AG04450 (cell line): ENCODE measurements at regions not wholly inside any gene's neighbourhood (a gene's known extent, or its start where the extent isn't known, plus 50 kb on each side); places are given as distances from the start of the nearest gene placed in this dataset.

Experiments
- CTCF ChIA-PET: fragments of 300-600, 350-600 bp; formaldehyde crosslinking; extraction: SDS; loops from one replicate; lab custom pipeline; 2022; ENCODE audit warnings: antibody characterized with exemption, inconsistent platforms; lab: Charles Lee
- POLR2A ChIA-PET: fragments of 350-600 bp; formaldehyde crosslinking; extraction: SDS; loops from one replicate; lab custom pipeline; 2021; ENCODE audit warnings: antibody characterized with exemption, inconsistent platforms; lab: Yijun Ruan, JAX
- DNase-seq: peaks from one replicate; pipeline ENCODE4 v3.0.0-alpha.2; 2011; ENCODE audit warnings: low read depth, low spot score
- H3K27ac ChIP-seq: one replicate; pipeline ENCODE4 v1.5.1; 2012; ENCODE audit warnings: low read depth, low read length, control low read depth
- H3K27me3 ChIP-seq: one replicate; pipeline ENCODE4 v1.6.0; 2012; ENCODE audit warnings: low read length; ENCODE audit not compliant: control insufficient read depth, insufficient read depth
- H3K4me3 ChIP-seq: 2 replicates; pipeline ENCODE4 v1.5.1; 2011; ENCODE audit warnings: mild to moderate bottlenecking, low read depth, low read length, control low read depth
- H3K9me3 ChIP-seq: 2 replicates; pipeline ENCODE4 v1.5.1; 2012; ENCODE audit warnings: low read length; ENCODE audit not compliant: control insufficient read depth, insufficient read depth
- CTCF ChIP-seq: IDR thresholded peaks from 2 replicates; pipeline ENCODE4 v1.5.1; 2011; ENCODE audit warnings: low read depth, low read length, control low read depth, inconsistent platforms

- no peak for TF ChIP-seq CTCF
- CTCF ChIA-PET, result no interaction called here
- Histone ChIP-seq H3K4me3 (no peak overlapping the region), H3K27ac (no peak overlapping the region), H3K27me3 (no peaks in the 10 kb centered on the region), H3K9me3 (no peaks in the 10 kb centered on the region)
- no peak for DNase-seq
- POLR2A ChIA-PET, result no interaction called here
Measured at GRCh38 chr2:57558312-57558711, 488.3 kb upstream of the VRK2 start.

GRCh38 chr2:57562495-57562894 is 484.1 kb upstream of the VRK2 start:
- ChIA-PET CTCF (no interaction called here), POLR2A (no interaction called here)
- DNase-seq, result no peak
- H3K9me3 ChIP-seq, result no peaks in the 10 kb centered on the region
- TF ChIP-seq CTCF, result no peak
- no peak overlapping the region for H3K27ac ChIP-seq
- H3K4me3 ChIP-seq, result no peak overlapping the region
- H3K27me3 ChIP-seq, result no peaks in the 10 kb centered on the region

- CTCF ChIA-PET, result no interaction called here
- no peak for DNase-seq
- POLR2A ChIA-PET, result no interaction called here
- Histone ChIP-seq H3K27me3 (no peaks in the 10 kb centered on the region), H3K4me3 (no peak overlapping the region), H3K27ac (no peak overlapping the region), H3K9me3 (no peaks in the 10 kb centered on the region)
- no peak for TF ChIP-seq CTCF
Measured at GRCh38 chr2:57563015-57563414, 483.6 kb upstream of the VRK2 start.

DNA sequence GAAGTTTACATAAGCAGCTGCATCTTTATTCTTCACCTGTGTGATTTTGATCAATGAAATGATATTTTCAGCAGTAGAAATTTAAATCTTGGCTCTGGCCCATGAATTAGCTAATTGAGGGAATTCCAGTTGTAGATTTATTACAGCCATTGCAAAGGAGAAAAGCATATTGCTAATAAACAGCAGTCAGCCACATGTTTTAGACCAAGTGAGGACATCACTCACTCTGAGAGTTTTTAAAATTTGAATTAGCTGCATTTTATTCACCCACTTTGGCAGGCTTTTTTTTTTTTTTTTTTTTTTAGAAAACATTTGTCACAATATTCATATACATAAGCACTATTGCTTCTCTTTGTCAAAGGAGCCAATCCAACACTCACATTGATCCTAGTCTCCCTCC is 479.4 kb upstream of the VRK2 start:
- CTCF ChIA-PET, result no interaction called here
- no peaks in the 10 kb centered on the region for H3K9me3 ChIP-seq
- H3K4me3 ChIP-seq, result no peak overlapping the region

DNA sequence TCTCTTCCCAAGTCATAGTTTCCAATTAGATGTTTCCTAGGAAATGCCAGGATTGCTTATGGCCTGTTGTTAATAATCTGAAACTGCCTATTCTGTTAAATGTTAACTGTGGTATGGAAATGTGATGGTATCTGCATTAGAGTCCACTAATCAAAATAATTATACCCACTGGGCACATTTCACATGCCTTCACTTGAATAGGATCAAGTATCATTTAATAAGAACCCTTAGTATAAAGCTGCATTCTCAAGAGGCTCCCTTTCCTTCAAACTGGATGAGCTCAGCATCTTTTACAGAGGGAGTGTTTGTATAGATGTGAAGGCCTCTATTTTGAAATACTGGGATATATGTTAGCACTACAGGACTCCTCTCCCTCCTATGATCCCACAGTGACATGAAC is 477.2 kb upstream of the VRK2 start:
- CTCF ChIA-PET, result no interaction called here
- Histone ChIP-seq H3K9me3 (no peaks in the 10 kb centered on the region), H3K27me3 (no peaks in the 10 kb centered on the region), H3K27ac (no peak overlapping the region), H3K4me3 (no peak overlapping the region)
- POLR2A ChIA-PET, result no interaction called here
- no peak for DNase-seq
- no peak for TF ChIP-seq CTCF

More for the DNA sequence above, 479.4 kb upstream of the VRK2 start:
- no peak overlapping the region for H3K27ac ChIP-seq
- TF ChIP-seq CTCF, result no peak
- DNase-seq, result no peak
- H3K27me3 ChIP-seq, result no peaks in the 10 kb centered on the region
- POLR2A ChIA-PET, result no interaction called here
